Central memory CD8-positive, alpha-beta T cell (primary cell): ENCODE measurements at regions not wholly inside any gene's neighbourhood (a gene's known extent, or its start where the extent isn't known, plus 50 kb on each side); places are given as distances from the start of the nearest gene placed in this dataset.

Experiments used
- ATAC-seq: fragments of 150-1000 bp; cut with Tn5 transposase; replicated peaks from 2 replicates; pipeline ENCODE4 v1.10.0; 2022; ENCODE audit warnings: mild to moderate bottlenecking, moderate FRiP score, moderate number of reproducible peaks; ENCODE audit not compliant: poor library complexity, severe bottlenecking; ENCODE audit errors: extremely low read depth
- DNase-seq, 2 donors: peaks; one replicate each; pipeline ENCODE4 v3.0.0; 2021; ENCODE audit warnings: low spot score in 2 of 2
- H3K27ac Mint-ChIP-seq: one replicate; pipeline ENCODE4 v1.8.0; 2022; ENCODE audit warnings: low read depth, mild to moderate bottlenecking, moderate library complexity, mixed read lengths
- H3K27me3 Mint-ChIP-seq: one replicate; pipeline ENCODE4 v1.8.0; 2022; ENCODE audit warnings: mixed read lengths
- H3K36me3 Mint-ChIP-seq: one replicate; pipeline ENCODE4 v1.8.0; 2022; ENCODE audit warnings: mild to moderate bottlenecking, moderate library complexity, mixed read lengths; ENCODE audit not compliant: insufficient read depth
- H3K4me1 Mint-ChIP-seq: one replicate; pipeline ENCODE4 v1.8.0; 2022; ENCODE audit warnings: mixed read lengths
- H3K4me3 Mint-ChIP-seq: one replicate; pipeline ENCODE4 v1.8.0; 2022; ENCODE audit warnings: mild to moderate bottlenecking, moderate library complexity, mixed read lengths
- H3K9me3 Mint-ChIP-seq: one replicate; pipeline ENCODE4 v1.8.0; 2022; ENCODE audit warnings: mixed read lengths

DNA sequence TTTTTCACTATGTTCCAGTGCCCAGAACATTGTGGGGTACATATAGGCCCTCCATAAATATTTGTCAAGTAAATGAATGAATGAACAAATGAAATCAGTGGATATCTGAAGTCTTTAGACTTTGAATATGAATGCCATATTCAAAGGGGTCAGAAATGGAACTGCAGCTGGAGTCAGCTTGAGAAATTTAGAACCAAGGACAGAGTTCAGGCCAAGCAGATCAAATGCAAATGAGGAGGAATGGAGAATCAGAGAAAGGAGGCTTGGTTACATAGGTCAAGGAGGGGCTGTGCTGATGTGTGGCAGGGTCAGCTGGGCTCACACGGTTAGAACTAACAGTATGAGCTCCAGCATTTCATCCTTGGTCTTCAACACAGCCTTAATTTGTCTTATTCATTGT, 104.0 kb upstream of the SEL1L start:
- Mint-ChIP-seq H3K36me3 (no peaks in the 10 kb centered on the region), H3K27me3 (peaks cover 6% of the 10 kb centered on the region), H3K27ac (no peak overlapping the region), H3K4me1 (no peaks in the 10 kb centered on the region), H3K9me3 (no peaks in the 10 kb centered on the region), H3K4me3 (no peak overlapping the region)
- DNase-seq (no peak), ATAC-seq (no peak)

DNA sequence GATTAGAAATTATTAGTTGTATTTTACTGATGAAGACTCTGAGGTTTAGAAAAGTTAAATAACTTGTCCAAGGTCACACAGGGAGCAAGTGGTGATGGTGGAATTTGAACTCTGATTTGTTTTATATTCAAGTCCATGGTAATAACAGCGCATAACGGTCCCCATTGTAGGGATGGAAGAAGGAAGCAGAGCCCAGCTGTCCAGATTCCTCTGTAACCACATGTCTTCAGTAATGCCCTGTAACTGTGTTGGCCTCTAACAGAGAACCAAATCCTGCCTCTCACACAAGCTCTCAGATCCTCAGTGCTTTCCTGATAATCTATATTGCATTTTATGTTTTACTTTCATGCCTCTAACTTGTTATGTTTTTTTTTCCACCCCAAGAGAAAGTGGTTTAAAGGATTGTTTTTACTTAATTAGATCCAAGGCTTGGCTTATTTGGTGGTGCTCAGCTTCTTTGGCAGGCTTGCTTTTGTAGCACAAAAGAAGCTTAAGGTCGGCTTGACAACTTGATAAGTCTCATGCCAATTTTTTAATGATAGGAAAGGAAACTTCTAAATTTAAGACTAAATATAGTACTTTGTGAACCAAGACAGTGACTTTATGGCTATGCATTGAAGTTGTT, 105.1 kb upstream of the SEL1L start:
- no peaks in the 10 kb centered on the region for H3K9me3 Mint-ChIP-seq
- no peaks in the 10 kb centered on the region for H3K36me3 Mint-ChIP-seq
- ATAC-seq (no peak), DNase-seq (no peak)
- H3K27ac Mint-ChIP-seq = no peak overlapping the region
- no peak overlapping the region for H3K4me3 Mint-ChIP-seq
- no peaks in the 10 kb centered on the region for H3K4me1 Mint-ChIP-seq
- H3K27me3 Mint-ChIP-seq = peaks cover 15% of the 10 kb centered on the region

DNA sequence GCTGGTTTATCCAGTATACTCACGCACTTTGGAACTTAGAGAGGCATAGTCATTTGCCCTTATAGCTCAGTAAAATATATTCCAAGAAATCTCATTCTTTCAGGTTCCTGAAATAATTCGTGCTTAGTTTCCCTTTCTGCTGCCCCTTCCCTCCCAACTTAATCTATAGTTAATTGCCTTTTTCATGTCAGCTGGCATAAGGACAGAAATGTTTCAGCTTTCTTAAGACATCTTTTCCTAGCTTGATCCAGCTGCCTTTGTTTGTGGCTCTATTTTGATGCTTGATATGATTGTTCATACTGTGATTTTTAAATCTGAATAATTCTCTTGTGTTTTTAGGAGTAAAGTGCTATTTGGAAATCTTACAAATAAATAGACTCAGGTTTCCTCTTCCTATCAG, 120.0 kb upstream of the SEL1L start:
- ATAC-seq = no peak
- H3K27ac Mint-ChIP-seq = no peak overlapping the region

DNA sequence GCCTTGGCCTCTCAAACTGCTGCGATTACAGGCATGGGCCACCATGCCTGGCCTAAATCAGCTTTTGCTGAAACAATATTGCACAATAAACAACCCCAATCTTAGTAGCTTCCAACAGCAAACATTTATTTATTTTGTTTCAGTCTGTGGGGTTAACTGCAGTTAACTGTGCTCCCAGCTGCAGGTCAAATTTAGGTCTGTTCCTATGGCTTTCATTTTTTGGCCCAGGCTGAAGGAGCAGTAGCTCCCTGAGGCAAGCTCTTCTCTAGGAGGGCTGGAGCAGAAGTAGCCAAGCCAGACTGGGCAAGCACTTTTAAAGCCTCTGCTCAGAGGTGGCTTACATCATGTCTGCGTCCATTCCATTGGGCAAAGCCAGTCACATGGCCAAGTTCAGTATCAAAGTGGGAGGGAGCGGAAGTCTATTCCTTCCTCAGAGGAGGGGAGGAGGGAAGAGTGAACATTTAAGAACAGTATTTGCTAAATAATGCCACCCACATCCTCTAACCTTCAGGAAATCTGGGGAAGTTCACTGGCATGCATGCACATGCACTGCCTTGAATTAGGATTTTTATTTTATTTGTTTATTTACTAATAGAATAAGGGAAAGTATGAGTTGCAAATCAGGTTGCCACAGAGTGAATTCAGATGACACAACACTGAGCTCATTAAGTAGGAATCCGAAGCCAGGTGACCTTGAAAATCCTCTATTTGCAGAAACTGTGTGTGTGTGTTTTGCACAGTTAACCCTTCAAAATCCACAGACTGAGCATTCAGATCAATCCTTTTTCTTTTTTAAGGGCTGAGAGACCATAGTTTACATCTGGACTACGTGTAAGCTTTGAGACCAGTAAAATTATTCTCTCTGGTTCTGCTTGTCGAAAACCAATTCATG, 122.0 kb upstream of the SEL1L start:
- no peak for DNase-seq
- Mint-ChIP-seq H3K27ac (no peak overlapping the region), H3K27me3 (no peaks in the 10 kb centered on the region), H3K4me3 (no peak overlapping the region), H3K9me3 (peaks cover 5% of the 10 kb centered on the region), H3K36me3 (no peaks in the 10 kb centered on the region), H3K4me1 (no peaks in the 10 kb centered on the region)
- ATAC-seq = no peak

More for the DNA sequence above, 120.0 kb upstream of the SEL1L start:
- no peaks in the 10 kb centered on the region for H3K36me3 Mint-ChIP-seq
- DNase-seq = no peak
- H3K4me3 Mint-ChIP-seq = no peak overlapping the region
- H3K27me3 Mint-ChIP-seq = no peaks in the 10 kb centered on the region
- H3K9me3 Mint-ChIP-seq = peaks cover 5% of the 10 kb centered on the region
- no peaks in the 10 kb centered on the region for H3K4me1 Mint-ChIP-seq

DNA sequence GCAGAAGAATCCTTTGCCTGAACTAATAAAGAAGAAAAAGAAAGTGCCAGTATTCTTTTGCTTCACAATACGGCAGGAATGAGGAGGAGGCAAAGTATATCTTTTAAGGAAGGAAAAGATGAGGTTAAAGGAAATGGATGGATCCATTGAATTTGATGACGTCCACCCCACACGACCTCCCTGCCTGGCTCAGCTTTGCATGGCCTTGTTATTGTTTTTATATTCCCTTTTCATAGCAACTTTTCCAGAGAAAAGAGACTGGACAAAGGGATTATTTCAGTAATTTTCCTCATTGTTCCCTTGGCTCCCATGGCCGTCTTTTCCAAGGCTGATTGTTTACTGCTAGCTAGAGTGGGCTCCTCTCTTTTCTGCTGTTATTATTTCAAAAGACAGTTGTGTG, 123.2 kb upstream of the SEL1L start:
- DNase-seq = no peak
- H3K36me3 Mint-ChIP-seq = no peaks in the 10 kb centered on the region
- ATAC-seq = no peak
- H3K27me3 Mint-ChIP-seq = no peaks in the 10 kb centered on the region
- H3K4me3 Mint-ChIP-seq = no peak overlapping the region
- no peak overlapping the region for H3K27ac Mint-ChIP-seq
- no peaks in the 10 kb centered on the region for H3K4me1 Mint-ChIP-seq
- H3K9me3 Mint-ChIP-seq = peaks cover 5% of the 10 kb centered on the region

DNA sequence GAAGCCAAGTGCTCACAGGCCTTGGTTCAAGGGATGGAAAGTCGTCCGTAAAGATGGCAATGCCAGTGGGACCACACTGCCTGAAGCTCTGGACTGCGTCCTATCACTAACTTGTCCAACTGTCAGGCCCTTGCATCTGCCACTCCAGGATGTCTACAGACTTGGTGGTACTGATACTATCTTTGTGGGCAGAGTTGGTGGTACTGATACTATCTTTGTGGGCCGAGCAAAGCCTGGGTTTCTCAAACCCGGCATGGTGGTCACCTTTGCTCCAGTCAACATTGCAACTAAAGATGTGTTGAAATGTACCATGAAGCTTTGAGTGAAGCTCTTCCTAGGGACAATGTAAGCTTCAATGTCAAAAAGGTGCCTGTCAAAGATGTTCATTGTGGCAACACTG, 128.4 kb upstream of the SEL1L start:
- no peak overlapping the region for H3K27ac Mint-ChIP-seq
- H3K36me3 Mint-ChIP-seq = no peaks in the 10 kb centered on the region
- no peak for ATAC-seq
- H3K9me3 Mint-ChIP-seq = no peaks in the 10 kb centered on the region
- H3K4me1 Mint-ChIP-seq = no peaks in the 10 kb centered on the region
- H3K4me3 Mint-ChIP-seq = no peak overlapping the region
- no peak for DNase-seq
- H3K27me3 Mint-ChIP-seq = no peaks in the 10 kb centered on the region

DNA sequence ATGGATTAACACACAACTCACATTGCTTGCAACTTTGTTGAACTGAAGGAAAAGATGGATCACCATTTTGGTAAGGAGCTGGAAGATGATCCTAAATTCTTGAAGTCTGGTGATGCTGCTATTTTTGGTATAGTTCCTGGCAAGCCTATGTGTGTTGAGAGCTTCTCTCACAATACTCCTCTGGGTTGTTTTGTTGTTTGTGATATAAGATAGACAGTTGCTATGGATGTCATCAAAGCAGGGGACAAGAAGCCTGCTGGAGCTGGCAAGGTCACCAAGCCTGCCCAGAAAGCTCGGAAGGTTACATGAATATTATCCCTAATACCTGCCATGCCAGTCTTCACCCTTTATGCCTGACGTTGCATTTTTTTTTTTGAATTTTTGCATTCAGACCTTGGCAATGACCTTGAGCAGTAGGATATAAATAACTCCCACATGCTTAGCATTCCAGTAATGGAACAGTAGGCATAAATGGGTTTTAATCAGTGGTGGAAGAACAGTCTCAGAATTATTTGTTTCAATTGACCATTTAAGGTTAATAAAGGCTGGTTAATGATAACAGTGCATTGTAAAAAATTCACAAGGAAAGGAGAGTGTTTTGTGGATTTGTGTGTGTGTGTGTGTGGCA, 129.0 kb upstream of the SEL1L start:
- H3K4me1 Mint-ChIP-seq = no peaks in the 10 kb centered on the region

DNA sequence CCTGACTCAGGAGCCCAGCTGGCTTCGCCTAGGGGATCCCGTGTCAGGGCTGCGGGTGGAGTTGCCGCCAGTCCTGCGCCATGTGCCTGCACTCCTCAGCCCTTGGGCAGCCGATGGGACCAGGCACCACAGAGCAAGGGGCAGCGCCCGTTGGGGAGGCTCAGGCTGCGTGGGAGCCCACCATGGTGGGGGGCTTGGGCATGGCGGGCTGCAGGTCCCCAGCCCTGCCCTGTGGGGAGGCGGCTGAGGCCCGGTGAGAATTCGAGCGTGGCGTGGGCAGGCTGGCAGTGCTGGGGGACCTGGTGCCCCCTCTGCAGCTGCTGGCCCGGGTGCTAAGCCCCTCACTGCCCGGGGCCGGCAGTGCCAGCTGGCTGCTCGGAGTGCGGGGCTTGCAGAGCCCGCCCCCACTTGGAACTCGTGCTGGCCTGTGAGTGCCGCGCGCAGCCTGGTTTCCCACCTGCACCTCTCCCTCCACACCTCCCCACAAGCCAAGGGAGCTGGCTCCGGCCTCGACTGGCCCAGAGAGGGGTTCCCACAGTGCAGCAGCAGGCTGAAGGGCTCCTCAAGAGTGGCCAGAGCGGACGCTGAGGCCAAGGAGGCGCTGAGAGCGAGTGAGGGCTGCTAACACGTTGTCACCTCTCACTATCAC, 135.1 kb upstream of the SEL1L start:
- H3K9me3 Mint-ChIP-seq = no peaks in the 10 kb centered on the region
- DNase-seq = no peak
- no peak overlapping the region for H3K27ac Mint-ChIP-seq
- ATAC-seq = no peak
- H3K4me3 Mint-ChIP-seq = no peak overlapping the region
- no peaks in the 10 kb centered on the region for H3K4me1 Mint-ChIP-seq
- H3K36me3 Mint-ChIP-seq = no peaks in the 10 kb centered on the region
- no peaks in the 10 kb centered on the region for H3K27me3 Mint-ChIP-seq

More for the DNA sequence above, 129.0 kb upstream of the SEL1L start:
- no peak for ATAC-seq
- H3K27me3 Mint-ChIP-seq = no peaks in the 10 kb centered on the region
- no peaks in the 10 kb centered on the region for H3K9me3 Mint-ChIP-seq
- no peak overlapping the region for H3K27ac Mint-ChIP-seq
- no peak overlapping the region for H3K4me3 Mint-ChIP-seq
- no peak for DNase-seq
- H3K36me3 Mint-ChIP-seq = no peaks in the 10 kb centered on the region

DNA sequence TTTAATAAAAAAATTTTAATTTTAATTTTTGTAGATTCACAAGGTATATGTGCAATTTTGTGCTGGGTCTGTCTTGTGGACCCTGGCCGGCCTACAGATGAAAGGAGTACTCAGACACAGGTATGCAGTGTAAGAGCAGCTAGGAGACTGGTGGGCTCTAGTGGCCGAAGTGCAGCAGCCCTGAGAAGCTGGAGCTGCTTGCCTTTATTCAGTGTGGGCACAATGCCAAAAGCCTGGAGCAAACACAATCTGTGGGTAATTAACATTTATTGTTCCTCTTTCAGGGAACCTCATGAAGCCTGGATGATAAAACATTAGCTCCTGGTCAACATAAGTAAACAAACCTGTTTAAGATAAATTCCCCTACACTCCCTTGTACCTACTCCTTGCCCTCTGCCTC, 135.7 kb upstream of the SEL1L start:
- Mint-ChIP-seq H3K4me3 (no peak overlapping the region), H3K27me3 (no peaks in the 10 kb centered on the region), H3K27ac (no peak overlapping the region), H3K36me3 (no peaks in the 10 kb centered on the region), H3K4me1 (no peaks in the 10 kb centered on the region), H3K9me3 (no peaks in the 10 kb centered on the region)
- no peak for DNase-seq
- ATAC-seq = no peak

DNA sequence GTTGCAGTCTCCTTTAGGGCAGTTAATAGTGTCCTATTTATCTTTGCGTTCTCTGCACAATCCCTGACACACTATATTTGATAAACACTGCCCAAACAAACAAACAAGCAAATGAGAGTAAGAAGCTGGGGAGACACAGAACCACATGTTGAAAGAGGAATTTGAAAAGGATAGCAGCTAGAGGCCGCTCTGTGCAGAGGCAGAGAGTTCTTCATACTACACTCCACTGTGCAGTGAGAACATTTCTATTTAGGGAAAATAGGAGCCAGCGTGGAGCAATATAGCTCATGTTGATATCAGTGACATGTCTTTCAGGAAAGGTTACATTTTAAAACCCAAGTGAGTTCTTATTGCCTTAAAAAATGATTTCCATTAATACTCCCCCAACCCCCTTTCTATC, 140.3 kb upstream of the SEL1L start:
- no peaks in the 10 kb centered on the region for H3K27me3 Mint-ChIP-seq
- ATAC-seq = no peak
- DNase-seq = no peak
- no peak overlapping the region for H3K4me3 Mint-ChIP-seq
- no peaks in the 10 kb centered on the region for H3K9me3 Mint-ChIP-seq
- no peaks in the 10 kb centered on the region for H3K4me1 Mint-ChIP-seq
- no peak overlapping the region for H3K27ac Mint-ChIP-seq
- H3K36me3 Mint-ChIP-seq = no peaks in the 10 kb centered on the region

DNA sequence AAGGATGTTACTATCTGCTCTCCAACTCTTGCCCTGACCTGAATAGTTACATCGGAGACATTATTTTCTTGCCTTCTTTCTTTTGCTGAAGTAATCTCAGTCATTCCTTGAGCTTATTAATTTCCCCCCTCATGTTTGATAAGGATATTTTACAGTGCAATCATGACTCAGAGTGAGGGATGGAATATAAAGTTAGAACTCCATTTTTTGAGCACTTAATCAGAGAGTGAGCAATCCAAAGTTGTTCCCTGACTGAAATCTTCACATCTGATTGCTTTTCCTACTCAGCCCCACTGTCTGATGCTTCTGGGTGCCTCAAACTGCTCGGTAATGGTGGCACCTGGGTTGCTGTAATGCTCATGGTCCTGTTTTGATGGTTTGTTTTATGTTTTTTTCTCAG, 142.7 kb upstream of the SEL1L start:
- DNase-seq (no peak), ATAC-seq (no peak)
- Mint-ChIP-seq H3K9me3 (peaks cover 5% of the 10 kb centered on the region), H3K36me3 (no peaks in the 10 kb centered on the region), H3K4me3 (no peak overlapping the region), H3K4me1 (no peaks in the 10 kb centered on the region), H3K27ac (no peak overlapping the region), H3K27me3 (peaks cover 4% of the 10 kb centered on the region)

DNA sequence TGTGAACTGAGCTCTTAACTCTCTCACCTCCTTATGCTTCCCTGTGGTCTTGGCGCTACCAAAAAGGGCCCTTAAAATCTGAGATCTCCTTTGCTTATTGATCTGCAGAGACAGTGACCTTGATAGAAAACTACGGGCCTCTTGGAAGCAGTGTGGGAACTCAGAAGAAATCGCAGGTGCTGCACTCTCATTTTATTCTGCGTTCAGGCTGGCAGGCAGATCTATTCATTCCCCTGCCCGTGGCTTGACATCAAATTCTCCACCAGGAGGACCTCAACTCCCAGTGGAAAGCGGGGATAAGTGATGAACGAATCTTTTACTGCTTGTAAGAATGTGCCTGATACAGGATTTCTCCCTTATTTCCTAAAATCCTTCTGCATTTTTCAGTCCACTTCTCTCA, 143.2 kb upstream of the SEL1L start:
- no peak overlapping the region for H3K4me3 Mint-ChIP-seq
- peaks cover 9% of the 10 kb centered on the region for H3K27me3 Mint-ChIP-seq
- no peak overlapping the region for H3K27ac Mint-ChIP-seq
- ATAC-seq (no peak), DNase-seq (no peak)
- H3K36me3 Mint-ChIP-seq = no peaks in the 10 kb centered on the region
- no peaks in the 10 kb centered on the region for H3K4me1 Mint-ChIP-seq
- H3K9me3 Mint-ChIP-seq = peaks cover 5% of the 10 kb centered on the region
